ENCODE measurements at regions not wholly inside any gene's neighbourhood (a gene's known extent, or its start where the extent isn't known, plus 50 kb on each side); places are given as distances from the start of the nearest gene placed in this dataset.
"Not testable (repeated sequence)": the region's sequence is repeated elsewhere in the genome, so short reads cannot be mapped to it uniquely, and the experiment has no call there.

DNA sequence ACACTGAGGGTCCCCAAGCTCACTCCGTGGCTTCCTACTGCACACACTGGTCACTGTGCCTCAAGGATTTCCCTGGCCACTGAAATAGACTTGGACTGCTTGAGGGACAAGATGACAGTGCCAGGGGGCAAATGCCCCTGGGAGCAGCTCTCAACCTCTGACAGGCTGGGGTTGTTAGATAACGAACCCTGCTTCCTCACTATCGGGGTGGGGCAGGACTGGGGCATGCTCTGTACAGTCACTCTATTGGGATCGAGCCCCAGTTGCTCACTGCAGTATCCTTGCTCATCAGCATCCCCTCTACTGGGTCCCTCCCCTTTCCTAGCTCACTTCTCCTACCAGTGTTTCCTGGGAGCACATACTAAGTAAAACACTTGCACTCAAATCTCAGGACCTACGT lies 610.8 kb downstream of the NTRK3 start:
- TF ChIP-seq POLR2AphosphoS5 (IDR thresholded peaks at IDR 0.05; ENCODE audit: low read depth, low read length) (no peak), CTCF (IDR thresholded peaks at IDR 0.05) (no peak), SIN3A (IDR thresholded peaks at IDR 0.05; ENCODE audit: borderline replicate concordance, insufficient read depth, low read depth, low read length) (no peak), REST (IDR thresholded peaks at IDR 0.05; ENCODE audit: insufficient read depth in 1 of 2, low read depth in 2 of 2, low read length in 1 of 2) (no peak), TCF7L2 (IDR thresholded peaks at IDR 0.05; ENCODE audit: low read depth, low read length) (no peak)
- POLR2A ChIA-PET: no interaction called here
- DNase-seq (ENCODE audit: low read depth, low spot score) (no peak), ATAC-seq (no peak)
- Histone ChIP-seq H3K4me1 (ENCODE audit: control insufficient read depth, insufficient read depth, low read length) (no peaks in the 10 kb centered on the region), H3K27ac (ENCODE audit: low read length) (no peak overlapping the region), H3K9me3 (ENCODE audit: control insufficient read depth, insufficient read depth, low read depth, low read length) (no peaks in the 10 kb centered on the region), H3K36me3 (ENCODE audit: control insufficient read depth, insufficient read depth, low read length) (no peaks in the 10 kb centered on the region), H3K27me3 (ENCODE audit: control insufficient read depth, insufficient read depth, low read length) (no peaks in the 10 kb centered on the region), H3K4me3 (ENCODE audit: low read depth in 2 of 2, low read length in 2 of 2) (no peak overlapping the region)
- intact Hi-C loops (cut with micrococcal nuclease; ENCODE audit: unreplicated experiment): no loop called here
- no TSS peak for BruUV-seq (replicated peaks)
- CTCF ChIA-PET: no interaction called here
- in situ Hi-C loops (cut with HindIII; ENCODE audit: low pct_unique_long_range_greater_than_20kb, low sequenced_read_pairs): no loop called here

DNA sequence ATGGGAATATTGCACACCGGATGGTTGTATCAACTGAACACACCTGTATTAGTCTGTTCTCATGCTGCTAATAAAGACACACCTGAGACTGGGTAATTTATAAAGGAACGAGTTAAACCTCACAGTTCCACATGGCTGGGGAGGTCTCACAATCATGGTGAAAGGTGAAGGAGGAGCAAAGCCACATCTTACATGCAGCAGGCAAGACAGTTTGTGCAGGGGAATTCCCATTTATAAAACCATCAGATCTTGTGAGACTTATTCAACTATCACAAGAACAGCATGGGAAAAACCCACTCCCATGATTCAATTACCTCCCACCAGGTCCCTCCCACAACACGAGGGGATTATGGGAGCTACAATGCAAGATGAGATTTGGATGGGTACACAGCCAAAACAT lies 613.5 kb downstream of the NTRK3 start:
- H3K4me3 ChIP-seq (ENCODE audit: low read depth in 2 of 2, low read length in 2 of 2); H3K4me1 ChIP-seq (ENCODE audit: control insufficient read depth, insufficient read depth, low read length); H3K9me3 ChIP-seq (ENCODE audit: control insufficient read depth, insufficient read depth, low read depth, low read length); H3K36me3 ChIP-seq (ENCODE audit: control insufficient read depth, insufficient read depth, low read length); POLR2A ChIA-PET; BruUV-seq (replicated peaks); CTCF ChIA-PET; intact Hi-C loops (cut with micrococcal nuclease; ENCODE audit: unreplicated experiment); H3K27me3 ChIP-seq (ENCODE audit: control insufficient read depth, insufficient read depth, low read length); DNase-seq (ENCODE audit: low read depth, low spot score); in situ Hi-C loops (cut with HindIII; ENCODE audit: low pct_unique_long_range_greater_than_20kb, low sequenced_read_pairs); H3K27ac ChIP-seq (ENCODE audit: low read length); ATAC-seq: not testable (repeated sequence)

- H3K9me3 ChIP-seq (ENCODE audit: control insufficient read depth, insufficient read depth, low read depth, low read length): no peaks in the 10 kb centered on the region
- no peak overlapping the region for H3K27ac ChIP-seq (ENCODE audit: low read length)
- no peak overlapping the region for H3K4me3 ChIP-seq (ENCODE audit: low read depth in 2 of 2, low read length in 2 of 2)
- ATAC-seq: no peak
- DNase-seq (ENCODE audit: low read depth, low spot score): no peak
- no peaks in the 10 kb centered on the region for H3K36me3 ChIP-seq (ENCODE audit: control insufficient read depth, insufficient read depth, low read length)
- ChIA-PET CTCF (no interaction called here), POLR2A (no interaction called here)
- no TSS peak for BruUV-seq (replicated peaks)
- H3K27me3 ChIP-seq (ENCODE audit: control insufficient read depth, insufficient read depth, low read length): no peaks in the 10 kb centered on the region
- intact Hi-C loops (cut with micrococcal nuclease; ENCODE audit: unreplicated experiment): no loop called here
- in situ Hi-C loops (cut with HindIII; ENCODE audit: low pct_unique_long_range_greater_than_20kb, low sequenced_read_pairs): no loop called here
- H3K4me1 ChIP-seq (ENCODE audit: control insufficient read depth, insufficient read depth, low read length): no peaks in the 10 kb centered on the region
- TF ChIP-seq SIN3A (IDR thresholded peaks at IDR 0.05; ENCODE audit: borderline replicate concordance, insufficient read depth, low read depth, low read length) (no peak), TCF7L2 (IDR thresholded peaks at IDR 0.05; ENCODE audit: low read depth, low read length) (no peak), CTCF (IDR thresholded peaks at IDR 0.05) (no peak)
Observed at GRCh38 chr15:87639305-87640011, 617.1 kb downstream of the NTRK3 start.
